C4-2B (cell line): ENCODE measurements at regions not wholly inside any gene's neighbourhood (a gene's known extent, or its start where the extent isn't known, plus 50 kb on each side); places are given as distances from the start of the nearest gene placed in this dataset.

Experiments used
- CTCF ChIP-seq: fragments of 450-650 bp; conservative IDR thresholded peaks from 2 replicates; pipeline ENCODE4 v1.5.1; 2017; ENCODE audit warnings: mild to moderate bottlenecking
- ZFX ChIP-seq: fragments of 450-650 bp; IDR thresholded peaks from 2 replicates; pipeline ENCODE4 v1.6.1; 2017

GRCh38 chr7:26950889-26951288, 86.5 kb upstream of the SKAP2 start:
- TF ChIP-seq CTCF = no peak
- TF ChIP-seq ZFX = no peak
